Nephron (organoid): ENCODE measurements at regions not wholly inside any gene's neighbourhood (a gene's known extent, or its start where the extent isn't known, plus 50 kb on each side); places are given as distances from the start of the nearest gene placed in this dataset.

Experiments used
- H3K27ac Mint-ChIP-seq, 3 experiments: 2 replicates each; pipeline ENCODE4 v1.8.0; 2020; ENCODE audit warnings: mixed read lengths in 3 of 3, mild to moderate bottlenecking in 2 of 3, moderate library complexity in 1 of 3
- H3K27me3 Mint-ChIP-seq: 2 replicates; pipeline ENCODE4 v1.8.0; 2021; ENCODE audit warnings: low read depth, mild to moderate bottlenecking, moderate library complexity, mixed read lengths
- H3K36me3 Mint-ChIP-seq: 2 replicates; pipeline ENCODE4 v1.8.0; 2020; ENCODE audit warnings: low read depth, mixed read lengths
- H3K4me1 Mint-ChIP-seq: 2 replicates; pipeline ENCODE4 v1.8.0; 2020; ENCODE audit warnings: mixed read lengths
- H3K4me3 Mint-ChIP-seq, 3 experiments: 2 replicates each; pipeline ENCODE4 v1.8.0; 2020; ENCODE audit warnings: mild to moderate bottlenecking in 3 of 3, mixed read lengths in 3 of 3, moderate library complexity in 2 of 3
- H3K9me3 Mint-ChIP-seq: 2 replicates; pipeline ENCODE4 v1.8.0; 2020; ENCODE audit warnings: mixed read lengths
- CTCF ChIP-seq, 3 experiments: fragments of 200-600 bp; sonication (generic); IDR thresholded peaks; one replicate each; pipeline ENCODE4 v1.5.0; 2021; ENCODE audit warnings: antibody characterized with exemption in 3 of 3; ENCODE audit not compliant: unreplicated experiment in 3 of 3

- Mint-ChIP-seq H3K9me3 (peaks cover 2% of the 10 kb centered on the region), H3K36me3 (no peaks in the 10 kb centered on the region), H3K4me1 (peaks cover 4% of the 10 kb centered on the region), H3K27ac (no peak overlapping the region), H3K4me3 (no peak overlapping the region), H3K27me3 (no peaks in the 10 kb centered on the region)
- no peak for TF ChIP-seq CTCF (IDR thresholded peaks at IDR 0.05; ENCODE audit: unreplicated experiment in 3 of 3)
Measured at GRCh38 chr14:96702831-96703230, 94.4 kb upstream of the VRK1 start.

- no peaks in the 10 kb centered on the region for H3K4me1 Mint-ChIP-seq
- TF ChIP-seq CTCF (IDR thresholded peaks at IDR 0.05; ENCODE audit: unreplicated experiment in 3 of 3) = no peak
Measured at GRCh38 chr14:96705422-96706092, 91.6 kb upstream of the VRK1 start.

GRCh38 chr14:96706893-96707292 is 90.3 kb upstream of the VRK1 start:
- no peak overlapping the region for H3K27ac Mint-ChIP-seq
- TF ChIP-seq CTCF (IDR thresholded peaks at IDR 0.05; ENCODE audit: unreplicated experiment in 3 of 3) = no peak
- no peaks in the 10 kb centered on the region for H3K27me3 Mint-ChIP-seq
- no peaks in the 10 kb centered on the region for H3K36me3 Mint-ChIP-seq
- H3K4me1 Mint-ChIP-seq = no peaks in the 10 kb centered on the region
- H3K4me3 Mint-ChIP-seq = no peak overlapping the region
- no peaks in the 10 kb centered on the region for H3K9me3 Mint-ChIP-seq

More at GRCh38 chr14:96705422-96706092, 91.6 kb upstream of the VRK1 start:
- Mint-ChIP-seq H3K9me3 (no peaks in the 10 kb centered on the region), H3K27ac (no peak overlapping the region), H3K4me3 (no peak overlapping the region), H3K27me3 (no peaks in the 10 kb centered on the region), H3K36me3 (no peaks in the 10 kb centered on the region)

GRCh38 chr14:96710060-96710666 is 87.0 kb upstream of the VRK1 start:
- TF ChIP-seq CTCF (IDR thresholded peaks at IDR 0.05; ENCODE audit: unreplicated experiment in 3 of 3) = no peak
- no peaks in the 10 kb centered on the region for H3K9me3 Mint-ChIP-seq
- no peak overlapping the region for H3K27ac Mint-ChIP-seq
- no peak overlapping the region for H3K4me3 Mint-ChIP-seq
- no peaks in the 10 kb centered on the region for H3K36me3 Mint-ChIP-seq
- H3K27me3 Mint-ChIP-seq = peaks cover 17% of the 10 kb centered on the region
- H3K4me1 Mint-ChIP-seq = no peaks in the 10 kb centered on the region

GRCh38 chr14:96711559-96712267 is 85.5 kb upstream of the VRK1 start:
- no peaks in the 10 kb centered on the region for H3K36me3 Mint-ChIP-seq
- peaks cover 17% of the 10 kb centered on the region for H3K27me3 Mint-ChIP-seq
- TF ChIP-seq CTCF (IDR thresholded peaks at IDR 0.05; ENCODE audit: unreplicated experiment in 3 of 3) = no peak
- H3K4me1 Mint-ChIP-seq = no peaks in the 10 kb centered on the region
- H3K27ac Mint-ChIP-seq = no peak overlapping the region
- no peak overlapping the region for H3K4me3 Mint-ChIP-seq
- H3K9me3 Mint-ChIP-seq = no peaks in the 10 kb centered on the region
